H54 (cell line): ENCODE measurements at regions not wholly inside any gene's neighbourhood (a gene's known extent, or its start where the extent isn't known, plus 50 kb on each side); places are given as distances from the start of the nearest gene placed in this dataset.

Experiments
- DNase-seq: peaks from one replicate; pipeline ENCODE4 v3.0.0; 2011; ENCODE audit warnings: low spot score, mixed read lengths; ENCODE audit not compliant: insufficient read length
- FAIRE-seq: peaks from 3 replicates; lab custom pipeline; 2011; peaks lifted over from hg19 to GRCh38; lab: Jason Lieb, UNC
- POLR2A ChIP-seq: IDR thresholded peaks from 2 replicates; pipeline ENCODE4 v1.6.1; 2011; ENCODE audit warnings: low read depth, mild to moderate bottlenecking, low read length

DNA sequence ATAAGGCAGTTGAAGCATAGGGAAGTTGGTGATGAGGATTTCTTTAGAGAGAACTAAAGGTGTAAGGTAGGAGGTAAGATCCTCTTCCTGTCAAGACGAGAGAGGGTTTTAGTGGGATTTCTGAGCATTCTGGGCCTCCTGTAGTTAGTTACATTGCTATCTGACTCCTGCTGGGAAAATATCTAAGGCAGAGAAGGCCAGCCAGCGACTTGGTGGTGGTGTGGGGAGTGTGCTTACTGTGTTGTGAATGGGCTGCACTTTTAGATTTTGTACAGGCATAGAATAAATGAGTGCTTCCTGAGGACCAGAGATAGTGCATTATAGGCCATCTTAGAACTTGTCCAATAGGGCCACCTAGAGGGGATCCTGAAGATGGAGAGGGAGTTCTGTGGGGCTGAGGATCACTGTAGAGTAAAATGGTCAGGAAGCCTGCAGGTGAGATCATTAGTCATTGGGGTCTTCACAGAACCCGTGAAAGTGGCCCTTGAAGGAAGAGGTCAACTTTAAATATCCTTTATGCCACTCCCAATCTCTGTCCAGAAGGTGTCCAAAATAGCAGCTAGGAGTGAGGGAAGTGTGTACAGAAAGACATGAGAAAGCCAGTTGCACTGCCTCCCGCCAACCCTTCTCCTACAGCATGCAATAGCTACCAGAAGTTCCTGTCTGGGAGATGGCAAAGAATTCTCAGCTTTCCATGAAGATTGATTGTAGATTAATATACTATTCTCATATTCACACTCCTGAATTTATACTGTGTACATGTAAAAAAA is 266.6 kb downstream of the POLR1F start:
- DNase-seq (peak; percentile 45), FAIRE-seq (peak; percentile 97)
- TF ChIP-seq POLR2A, result no peak

DNA sequence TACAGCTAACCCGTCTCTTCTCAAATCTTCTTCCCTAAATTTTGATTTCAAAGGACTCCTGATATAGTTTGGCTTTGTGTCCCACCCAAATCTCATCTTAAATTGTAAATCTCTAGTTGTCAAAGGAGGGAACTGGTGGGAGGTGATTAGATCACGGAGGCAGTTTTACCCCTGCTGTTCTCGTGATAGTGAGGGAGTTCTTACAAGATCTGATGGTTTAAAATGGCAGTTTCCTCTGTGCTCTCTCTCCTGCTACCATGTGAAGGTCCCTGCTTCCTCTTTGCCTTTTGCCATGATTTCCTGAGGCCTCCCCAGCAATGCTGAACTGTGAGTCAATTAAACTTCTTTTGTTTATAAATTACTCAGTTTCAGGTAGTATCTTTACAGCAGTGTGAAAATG is 269.3 kb downstream of the POLR1F start:
- no peak for DNase-seq

GRCh38 chr7:19437446-19437845 is 271.4 kb downstream of the POLR1F start:
- DNase-seq (no peak), FAIRE-seq (peak; percentile 70)
- TF ChIP-seq POLR2A, result no peak

More for the DNA sequence above, 269.3 kb downstream of the POLR1F start:
- peak; percentile 72 for FAIRE-seq
- no peak for TF ChIP-seq POLR2A

DNA sequence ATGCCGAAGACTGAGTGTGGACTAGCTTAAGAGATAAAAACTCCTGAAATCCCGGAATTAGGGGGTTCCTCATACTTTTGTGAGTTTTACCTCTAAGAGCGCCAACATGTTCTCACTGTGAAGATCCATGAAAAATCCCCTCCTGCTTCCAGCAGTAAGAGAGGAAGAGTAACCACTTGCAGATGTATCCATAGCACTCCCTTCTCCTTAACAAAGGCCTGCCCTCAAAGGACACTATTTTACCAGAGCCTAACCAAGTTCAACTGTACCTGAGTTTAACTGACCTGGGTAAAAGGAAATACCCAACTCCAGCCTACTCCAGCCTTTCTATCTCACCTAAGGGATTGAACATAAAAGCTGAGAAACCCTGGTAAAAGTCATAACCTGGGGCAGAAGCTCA is 280.9 kb downstream of the POLR1F start:
- FAIRE-seq (peak; percentile 85), DNase-seq (no peak)
- TF ChIP-seq POLR2A, result no peak

DNA sequence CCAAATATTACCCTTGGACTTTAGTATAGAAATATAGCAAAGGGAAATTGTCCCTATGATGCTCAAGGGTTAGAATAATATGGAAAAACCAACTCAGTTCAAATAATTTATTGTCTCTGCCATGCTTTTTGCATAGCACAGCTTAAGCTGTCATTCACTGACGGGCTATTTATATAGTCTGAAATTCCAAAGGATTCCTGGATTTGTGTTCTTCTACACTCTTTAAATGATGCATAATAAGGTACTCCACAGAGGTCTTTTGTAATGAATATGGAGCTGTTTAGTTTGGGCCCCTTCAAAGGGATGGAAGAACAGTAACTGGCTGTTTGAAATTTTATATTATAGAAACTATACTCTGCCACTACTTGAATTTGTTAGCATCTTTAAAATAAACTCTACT is 276.6 kb upstream of the FERD3L start:
- FAIRE-seq, result peak; percentile 75
- no peak for TF ChIP-seq POLR2A

GRCh38 chr7:19417231-19417630 is 272.0 kb upstream of the FERD3L start:
- DNase-seq (no peak), FAIRE-seq (no peak)
- no peak for TF ChIP-seq POLR2A

More for the DNA sequence above, 276.6 kb upstream of the FERD3L start:
- no peak for DNase-seq

GRCh38 chr7:19415123-19415522 is 269.9 kb upstream of the FERD3L start:
- TF ChIP-seq POLR2A, result no peak
- DNase-seq, result no peak
- FAIRE-seq, result no peak

- FAIRE-seq (peak; percentile 97), DNase-seq (no peak)
- TF ChIP-seq POLR2A, result no peak
These were observed 268.3 kb upstream of the FERD3L start for GRCh38 chr7:19413443-19413965.

DNA sequence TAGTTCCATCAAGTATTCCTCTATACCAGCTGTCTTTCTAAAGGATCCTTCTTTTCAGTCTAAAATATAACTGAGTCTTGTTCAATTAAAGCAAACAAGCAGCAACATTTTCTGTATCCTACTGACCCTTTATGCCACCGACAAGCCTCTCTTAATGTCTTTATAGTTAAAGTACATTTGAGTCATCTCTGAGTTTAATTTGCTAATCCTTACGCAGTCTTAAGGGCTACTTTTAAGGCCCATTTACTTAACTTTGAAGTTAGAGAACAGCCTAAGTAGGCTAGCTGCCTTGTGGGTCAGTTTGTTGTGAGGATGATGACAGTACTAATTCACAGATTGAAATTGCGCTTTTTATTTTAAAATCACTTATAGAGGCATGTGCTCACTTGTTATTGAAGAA is 265.5 kb upstream of the FERD3L start:
- DNase-seq (no peak), FAIRE-seq (peak; percentile 68)
- no peak for TF ChIP-seq POLR2A

DNA sequence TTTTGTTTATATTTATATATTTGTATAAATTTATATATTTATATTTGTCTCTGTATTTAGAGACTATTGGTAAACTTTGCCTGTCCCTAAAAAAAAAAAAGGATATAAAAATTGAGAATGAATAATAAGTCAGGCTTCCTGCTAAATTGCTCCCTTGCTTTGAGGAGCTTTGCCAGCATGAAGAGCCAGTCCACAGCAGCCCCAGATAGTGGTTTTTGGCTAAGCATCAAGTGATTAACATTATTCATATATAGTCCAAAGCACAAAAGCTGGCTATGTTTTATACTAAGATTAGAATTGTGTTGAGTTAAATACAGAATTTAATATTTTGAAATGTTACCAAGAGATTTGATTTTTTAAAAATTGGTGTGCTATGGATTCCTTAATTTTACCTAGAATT is 264.9 kb upstream of the FERD3L start:
- TF ChIP-seq POLR2A, result no peak
- DNase-seq (no peak), FAIRE-seq (no peak)

GRCh38 chr7:19408706-19409220 is 263.5 kb upstream of the FERD3L start:
- FAIRE-seq, result no peak
- no peak for TF ChIP-seq POLR2A
- DNase-seq, result no peak

DNA sequence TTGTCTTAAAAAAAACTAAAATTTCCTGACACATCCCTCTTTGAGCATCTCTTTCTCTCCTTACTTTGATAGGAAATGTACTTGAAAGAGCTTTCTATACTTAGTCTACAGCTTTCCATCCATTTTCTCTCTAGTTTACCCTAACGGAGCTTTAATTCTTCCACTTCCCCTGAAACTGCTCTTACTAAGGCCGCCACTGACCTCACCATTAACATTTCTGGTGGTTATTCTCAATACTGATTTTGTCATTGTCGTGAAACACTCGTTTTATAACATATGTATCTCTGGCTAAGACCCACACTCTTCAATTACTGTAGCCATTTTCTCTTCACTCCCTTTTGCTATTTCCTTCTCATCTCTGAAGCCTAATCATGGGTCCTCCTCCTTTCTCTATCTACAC is 262.0 kb upstream of the FERD3L start:
- peak; percentile 6 for FAIRE-seq
- no peak for DNase-seq
- no peak for TF ChIP-seq POLR2A

GRCh38 chr7:19405541-19405940 is 260.3 kb upstream of the FERD3L start:
- no peak for DNase-seq
- no peak for TF ChIP-seq POLR2A

DNA sequence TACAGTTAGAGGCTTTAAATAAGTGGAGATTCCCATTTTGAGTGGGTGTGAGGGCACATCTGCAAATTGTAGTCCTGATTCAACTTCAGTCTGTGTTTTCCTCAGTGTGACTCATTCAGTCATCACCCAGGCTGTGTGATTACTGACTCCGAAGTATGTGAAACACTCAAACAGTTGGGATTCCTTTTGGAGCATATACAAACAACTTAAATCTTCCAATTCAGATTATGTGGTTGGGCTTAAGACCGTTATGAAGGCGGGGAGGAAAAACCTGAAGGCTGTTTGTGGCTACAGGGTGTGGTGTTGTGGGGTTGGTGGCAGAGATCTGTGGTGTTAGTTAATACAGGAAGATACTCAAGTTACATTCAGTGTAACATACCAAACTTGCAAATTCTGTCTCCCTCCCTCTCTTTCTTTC is 259.7 kb upstream of the FERD3L start:
- FAIRE-seq (peak; percentile 100), DNase-seq (peak; percentile 66)

More at GRCh38 chr7:19405541-19405940, 260.3 kb upstream of the FERD3L start:
- FAIRE-seq, result no peak

DNA sequence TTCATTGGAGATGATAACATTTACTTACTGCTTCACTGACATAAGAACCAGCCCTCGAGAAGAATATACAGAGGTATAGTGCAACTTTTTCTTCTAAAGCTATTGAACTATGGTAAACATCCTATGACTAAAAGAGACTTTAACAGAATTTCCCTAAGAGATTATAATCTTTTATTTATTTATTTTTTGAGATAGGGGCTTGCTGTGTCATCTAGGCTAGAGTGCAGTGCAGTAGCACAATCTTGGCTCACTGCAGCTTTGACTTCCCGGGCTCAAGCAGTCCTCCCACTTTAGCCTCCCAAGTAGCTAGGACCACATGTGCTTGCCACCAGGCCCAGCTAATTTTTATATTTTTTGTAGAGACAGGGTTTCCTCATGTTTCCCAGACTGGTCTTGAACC is 258.5 kb upstream of the FERD3L start:
- no peak for TF ChIP-seq POLR2A
- DNase-seq (no peak), FAIRE-seq (peak; percentile 57)

More for the DNA sequence above, 259.7 kb upstream of the FERD3L start:
- no peak for TF ChIP-seq POLR2A

DNA sequence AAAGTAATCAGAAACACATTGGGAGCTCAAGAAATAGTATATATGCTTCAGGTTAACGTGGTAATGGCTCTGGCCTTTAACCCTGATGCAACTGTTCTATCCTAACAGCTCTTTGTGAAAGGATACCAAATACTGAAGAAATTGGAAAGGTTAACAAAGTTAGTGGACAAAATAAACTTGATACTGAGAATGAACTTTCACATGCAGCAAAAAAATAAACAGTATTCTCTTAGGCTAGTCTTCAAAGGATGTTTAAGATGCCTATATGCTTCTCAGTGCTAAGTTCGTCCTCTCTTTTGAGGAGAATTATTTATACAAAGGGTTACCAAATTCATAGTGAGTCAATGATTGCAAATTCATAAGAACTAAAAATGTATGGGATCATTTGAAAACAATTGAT is 256.2 kb upstream of the FERD3L start:
- FAIRE-seq, result peak; percentile 73

More for the DNA sequence above, 256.2 kb upstream of the FERD3L start:
- no peak for DNase-seq
- no peak for TF ChIP-seq POLR2A
